ENCODE measurements at regions not wholly inside any gene's neighbourhood (a gene's known extent, or its start where the extent isn't known, plus 50 kb on each side); places are given as distances from the start of the nearest gene placed in this dataset.

- no peaks in the 10 kb centered on the region for H3F3A ChIP-seq (ENCODE audit: insufficient read depth, low read length, poor library complexity, severe bottlenecking)
- no peaks in the 10 kb centered on the region for H3K79me2 ChIP-seq (replicated peaks; ENCODE audit: insufficient read depth, low read length)
- H4K20me1 ChIP-seq (ENCODE audit: insufficient read depth), result no peaks in the 10 kb centered on the region
- H3K4me3 ChIP-seq (ENCODE audit: low read length), result no peak overlapping the region
- no peaks in the 10 kb centered on the region for H3K27me3 ChIP-seq (ENCODE audit: insufficient read depth, low read depth, low read length)
- no peak overlapping the region for H3K9ac ChIP-seq (ENCODE audit: low read length)
- no peaks in the 10 kb centered on the region for H3K9me2 ChIP-seq (ENCODE audit: insufficient read depth, low read length)
- no peak overlapping the region for H3K27ac ChIP-seq (ENCODE audit: low read length)
- H3K9me3 ChIP-seq (ENCODE audit: low read length), result no peaks in the 10 kb centered on the region
- no peak for TF ChIP-seq REST (IDR thresholded peaks at IDR 0.05; ENCODE audit: borderline replicate concordance)
- no peak for TF ChIP-seq MXI1 (conservative IDR thresholded peaks at IDR 0.05; ENCODE audit: poor library complexity, severe bottlenecking)
- TF ChIP-seq CTCF (IDR thresholded peaks at IDR 0.05; ENCODE audit: poor library complexity, severe bottlenecking), result no peak
- TF ChIP-seq SMC3 (conservative IDR thresholded peaks at IDR 0.05; ENCODE audit: poor library complexity), result no peak
- TF ChIP-seq EP300 (conservative IDR thresholded peaks at IDR 0.05; ENCODE audit: poor library complexity, severe bottlenecking), result no peak
- TF ChIP-seq TAF1 (IDR thresholded peaks at IDR 0.05; ENCODE audit: low read depth), result no peak
- no peak for TF ChIP-seq POLR2AphosphoS5 (IDR thresholded peaks at IDR 0.05)
- H2AFZ ChIP-seq (ENCODE audit: low read depth, low read length), result no peak overlapping the region
- no peak overlapping the region for H3K4me2 ChIP-seq (ENCODE audit: low read length)
- no peaks in the 10 kb centered on the region for H3K36me3 ChIP-seq (ENCODE audit: insufficient read depth, low read length)
These were observed 508.4 kb upstream of the EPHA7 start for GRCh38 chr6:93927731-93928130.

- Histone ChIP-seq H3K9me2 (ENCODE audit: insufficient read depth, low read length) (no peaks in the 10 kb centered on the region), H3K36me3 (ENCODE audit: insufficient read depth, low read length) (no peaks in the 10 kb centered on the region), H3F3A (ENCODE audit: insufficient read depth, low read length, poor library complexity, severe bottlenecking) (no peaks in the 10 kb centered on the region), H3K4me2 (ENCODE audit: low read length) (no peak overlapping the region), H3K27ac (ENCODE audit: low read length) (no peak overlapping the region), H3K27me3 (ENCODE audit: insufficient read depth, low read depth, low read length) (no peaks in the 10 kb centered on the region), H4K20me1 (ENCODE audit: insufficient read depth) (no peaks in the 10 kb centered on the region), H2AFZ (ENCODE audit: low read depth, low read length) (no peak overlapping the region), H3K9ac (ENCODE audit: low read length) (no peak overlapping the region), H3K9me3 (ENCODE audit: low read length) (no peaks in the 10 kb centered on the region), H3K4me3 (ENCODE audit: low read length) (no peak overlapping the region), H3K79me2 (replicated peaks; ENCODE audit: insufficient read depth, low read length) (no peaks in the 10 kb centered on the region)
- TF ChIP-seq REST (IDR thresholded peaks at IDR 0.05; ENCODE audit: borderline replicate concordance) (no peak), RAD21 (conservative IDR thresholded peaks at IDR 0.05) (no peak), TAF1 (IDR thresholded peaks at IDR 0.05; ENCODE audit: low read depth) (no peak), CTCF (IDR thresholded peaks at IDR 0.05; ENCODE audit: poor library complexity, severe bottlenecking) (no peak), MXI1 (conservative IDR thresholded peaks at IDR 0.05; ENCODE audit: poor library complexity, severe bottlenecking) (no peak), POLR2AphosphoS5 (IDR thresholded peaks at IDR 0.05) (no peak), SMC3 (conservative IDR thresholded peaks at IDR 0.05; ENCODE audit: poor library complexity) (no peak), EP300 (conservative IDR thresholded peaks at IDR 0.05; ENCODE audit: poor library complexity, severe bottlenecking) (no peak), EZH2 (IDR thresholded peaks at IDR 0.05; ENCODE audit: borderline replicate concordance, insufficient read depth, low read length, poor library complexity, severe bottlenecking) (no peak)
These were observed 500.0 kb upstream of the EPHA7 start for GRCh38 chr6:93919365-93919764.

Data from neural cell (in vitro differentiated cells).